NCI-H2196 treated with DMSO at 0.1 percent for 48 hours (cell line): ENCODE measurements at regions not wholly inside any gene's neighbourhood (a gene's known extent, or its start where the extent isn't known, plus 50 kb on each side); places are given as distances from the start of the nearest gene placed in this dataset.

Source experiments
- DNase-seq: peaks from one replicate; lab custom pipeline; 2025; ENCODE audit not compliant: unreplicated experiment; lab: John Stamatoyannopoulos, UW

- DNase-seq: no peak
Measured at GRCh38 chr10:2744547-2745200, 322.7 kb upstream of the PFKP start.

GRCh38 chr10:2734603-2735002, 332.7 kb upstream of the PFKP start:
- no peak for DNase-seq

DNA sequence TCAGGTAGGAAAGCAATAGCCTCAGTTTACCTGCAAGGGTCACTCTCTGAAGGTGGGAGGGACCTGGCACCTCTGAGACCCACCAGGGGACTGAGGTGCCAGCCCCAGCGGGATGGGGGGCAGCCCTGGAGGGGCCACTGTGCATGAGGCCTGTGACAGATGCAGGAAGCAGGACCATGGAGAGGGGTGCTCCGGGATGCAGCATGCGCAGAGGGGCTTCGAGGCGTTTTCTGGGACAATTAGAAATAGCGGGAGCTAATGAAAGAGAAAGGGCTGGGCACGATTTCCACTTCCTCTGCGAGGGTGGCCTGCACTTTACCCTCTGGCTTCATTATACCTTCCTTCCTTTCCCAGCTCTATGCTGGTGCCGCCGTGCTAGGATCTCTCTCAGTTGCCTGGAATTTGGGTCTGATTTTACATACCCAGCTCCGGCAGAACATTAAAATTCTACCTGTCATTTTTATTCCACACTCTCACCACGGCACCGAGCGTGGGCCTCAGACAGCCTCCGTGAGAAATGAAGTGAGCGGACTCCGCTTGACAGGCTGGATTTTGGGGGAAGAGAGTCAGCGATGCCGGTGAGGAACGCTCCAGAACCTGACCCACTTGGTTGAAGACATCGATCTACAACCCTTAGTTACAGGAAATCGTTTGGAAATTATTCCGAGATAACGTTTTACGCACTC, 333.9 kb upstream of the PFKP start:
- no peak for DNase-seq

- no peak for DNase-seq
Measured at GRCh38 chr10:2731940-2732339, 335.4 kb upstream of the PFKP start.

DNA sequence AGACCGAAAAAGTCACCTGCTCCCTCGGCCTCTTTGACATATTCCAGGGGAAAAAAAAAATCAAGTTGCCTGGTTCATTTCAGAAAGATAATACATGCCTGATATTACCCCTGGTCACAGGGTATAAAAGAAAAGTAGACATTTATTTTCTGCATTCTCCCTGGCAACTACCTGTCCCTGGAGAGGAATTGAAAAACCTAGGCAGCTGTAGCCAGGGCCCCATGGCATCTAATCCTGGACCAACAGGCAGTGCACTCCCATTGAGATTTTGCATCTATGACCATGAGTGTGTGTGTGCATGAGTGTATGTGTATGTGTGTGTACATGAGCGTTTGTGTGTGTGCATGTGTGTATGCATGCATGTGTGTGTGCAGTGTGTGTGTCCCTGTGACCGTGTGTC, 338.2 kb upstream of the PFKP start:
- DNase-seq: no peak

DNA sequence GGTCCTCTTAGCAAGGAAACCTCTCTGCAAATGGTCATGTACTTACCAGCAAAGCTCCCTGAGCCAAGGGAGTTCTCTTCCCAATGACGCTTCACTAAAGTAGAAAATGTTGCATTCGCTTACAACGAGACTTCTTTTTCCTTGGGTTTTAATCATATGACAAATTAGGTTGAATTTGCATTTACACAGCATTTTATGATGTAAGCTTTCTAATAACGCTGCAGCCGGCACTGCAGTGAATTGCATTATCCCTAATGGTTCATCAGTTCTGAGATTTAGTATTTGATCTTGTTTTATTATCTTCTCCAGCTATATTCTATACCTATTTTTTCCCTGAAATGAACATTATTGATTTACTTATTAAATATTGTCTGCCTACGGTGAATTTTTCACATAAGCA, 339.3 kb upstream of the PFKP start:
- no peak for DNase-seq

DNA sequence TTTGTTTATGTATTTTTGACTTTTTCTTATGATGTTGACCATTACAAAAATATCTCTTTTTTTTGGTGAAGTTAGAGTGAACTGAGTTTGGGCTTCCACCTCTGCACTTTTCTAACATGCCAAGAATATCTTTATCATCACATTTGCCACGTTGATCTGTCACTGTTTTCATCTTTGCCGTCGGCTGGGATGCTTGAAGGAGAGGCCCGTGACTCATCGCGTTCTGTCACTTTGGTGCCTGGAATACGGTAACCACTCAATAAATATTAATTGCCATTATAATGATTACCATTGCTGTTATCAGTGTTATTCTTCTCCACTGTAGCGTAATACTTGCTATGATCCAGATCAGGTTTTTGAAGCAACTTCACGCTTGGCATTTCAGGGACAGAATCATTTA, 350.8 kb upstream of the PFKP start:
- no peak for DNase-seq

- DNase-seq: no peak
Measured at GRCh38 chr10:2714597-2714996, 352.8 kb upstream of the PFKP start.

- DNase-seq: no peak
Measured at GRCh38 chr10:2703953-2704352, 363.4 kb upstream of the PFKP start.

DNA sequence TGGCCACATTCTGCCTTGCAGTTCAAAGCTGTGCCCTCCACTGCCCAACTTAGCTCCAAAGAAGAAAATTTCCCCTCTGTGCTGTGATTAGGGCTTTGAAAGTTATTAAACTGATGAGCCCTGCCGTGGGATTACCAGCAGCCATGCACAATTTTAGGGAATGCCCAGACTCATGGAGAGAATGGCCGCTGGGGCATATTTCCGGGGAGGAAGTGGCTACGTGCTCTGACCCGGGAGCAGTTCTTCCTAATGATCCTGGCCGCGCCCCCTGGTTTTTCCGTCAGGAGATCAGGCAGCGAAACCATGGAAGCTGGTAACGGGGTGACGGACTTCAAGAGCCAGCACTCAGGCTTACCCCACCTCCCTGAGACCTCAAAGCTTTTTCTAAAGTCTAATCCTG, 365.5 kb upstream of the PFKP start:
- DNase-seq: no peak

- no peak for DNase-seq
Measured at GRCh38 chr10:2700626-2701305, 366.6 kb upstream of the PFKP start.

DNA sequence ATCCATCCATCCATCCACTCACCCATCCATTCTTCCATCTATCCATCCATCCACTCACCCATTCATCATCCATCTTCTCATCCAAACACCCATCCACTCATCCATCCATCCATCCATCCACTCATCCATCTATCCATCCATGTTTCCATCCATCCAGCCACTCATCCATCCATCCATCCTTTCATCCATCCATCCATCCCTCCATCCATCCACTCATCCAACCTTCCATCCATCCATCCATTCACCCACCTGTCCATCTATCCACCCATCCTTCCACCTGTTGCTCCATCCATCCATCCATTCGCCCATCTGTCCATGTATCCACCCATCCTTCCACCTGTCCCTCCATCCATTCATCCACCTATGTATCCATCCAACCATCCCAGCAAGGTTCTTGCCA, 378.4 kb upstream of the PFKP start:
- no peak for DNase-seq

DNA sequence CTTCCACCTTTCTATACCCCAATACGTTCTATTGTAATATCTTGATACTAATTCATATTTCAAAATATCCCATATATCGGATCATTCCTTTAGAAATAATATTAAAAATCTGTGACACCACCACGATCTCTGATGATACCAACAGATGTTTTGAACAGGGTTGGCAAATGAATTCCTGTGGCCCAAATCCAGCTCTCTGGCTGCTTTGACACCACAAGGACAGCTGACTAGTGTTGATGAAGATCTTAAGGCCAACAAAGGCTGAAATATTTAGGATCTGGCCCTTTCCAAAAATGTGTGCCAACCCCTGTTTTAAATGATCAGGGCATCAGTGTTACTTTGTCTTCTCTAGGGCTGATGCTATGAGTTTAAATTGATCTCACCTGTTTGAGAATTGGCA, 380.7 kb upstream of the PFKP start:
- DNase-seq: no peak

- no peak for DNase-seq
Measured at GRCh38 chr10:2682491-2682890, 384.9 kb upstream of the PFKP start.

GRCh38 chr10:2681891-2682290, 385.5 kb upstream of the PFKP start:
- no peak for DNase-seq

- DNase-seq: no peak
Measured at GRCh38 chr10:2680821-2681220, 386.5 kb upstream of the PFKP start.

GRCh38 chr10:2679646-2680045, 387.7 kb upstream of the PFKP start:
- DNase-seq: no peak

- DNase-seq: no peak
Measured at GRCh38 chr10:2676455-2676854, 390.9 kb upstream of the PFKP start.

- DNase-seq: no peak
Measured at GRCh38 chr10:2674451-2674850, 392.9 kb upstream of the PFKP start.

DNA sequence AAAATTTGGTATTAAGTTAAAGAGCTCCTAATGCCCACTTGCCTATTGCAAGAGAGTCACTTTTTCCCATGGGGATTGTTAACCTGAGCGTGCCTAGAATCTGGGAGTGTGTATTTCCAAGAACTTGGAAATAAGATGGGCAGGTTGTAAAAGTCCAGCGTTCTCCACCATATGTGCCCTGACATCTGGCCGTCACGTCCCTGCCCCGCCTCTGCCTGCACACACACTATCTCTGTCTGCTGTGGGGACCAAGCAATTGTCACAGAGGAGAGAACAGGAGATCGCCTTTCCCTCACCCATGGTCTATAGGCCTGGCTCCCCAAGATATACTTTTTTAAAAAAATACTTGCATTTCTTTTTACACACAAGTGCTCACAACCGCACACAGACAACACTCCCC, 396.5 kb upstream of the PFKP start:
- DNase-seq: no peak

- DNase-seq: no peak
Measured at GRCh38 chr10:2665772-2666171, 401.6 kb upstream of the PFKP start.

GRCh38 chr10:2660276-2660675, 407.1 kb upstream of the PFKP start:
- DNase-seq: no peak
